ENCODE measurements at regions not wholly inside any gene's neighbourhood (a gene's known extent, or its start where the extent isn't known, plus 50 kb on each side); places are given as distances from the start of the nearest gene placed in this dataset.

GRCh38 chr11:95684170-95684569, 105.4 kb downstream of the FAM76B start:
- TF ChIP-seq, protein P1, sequence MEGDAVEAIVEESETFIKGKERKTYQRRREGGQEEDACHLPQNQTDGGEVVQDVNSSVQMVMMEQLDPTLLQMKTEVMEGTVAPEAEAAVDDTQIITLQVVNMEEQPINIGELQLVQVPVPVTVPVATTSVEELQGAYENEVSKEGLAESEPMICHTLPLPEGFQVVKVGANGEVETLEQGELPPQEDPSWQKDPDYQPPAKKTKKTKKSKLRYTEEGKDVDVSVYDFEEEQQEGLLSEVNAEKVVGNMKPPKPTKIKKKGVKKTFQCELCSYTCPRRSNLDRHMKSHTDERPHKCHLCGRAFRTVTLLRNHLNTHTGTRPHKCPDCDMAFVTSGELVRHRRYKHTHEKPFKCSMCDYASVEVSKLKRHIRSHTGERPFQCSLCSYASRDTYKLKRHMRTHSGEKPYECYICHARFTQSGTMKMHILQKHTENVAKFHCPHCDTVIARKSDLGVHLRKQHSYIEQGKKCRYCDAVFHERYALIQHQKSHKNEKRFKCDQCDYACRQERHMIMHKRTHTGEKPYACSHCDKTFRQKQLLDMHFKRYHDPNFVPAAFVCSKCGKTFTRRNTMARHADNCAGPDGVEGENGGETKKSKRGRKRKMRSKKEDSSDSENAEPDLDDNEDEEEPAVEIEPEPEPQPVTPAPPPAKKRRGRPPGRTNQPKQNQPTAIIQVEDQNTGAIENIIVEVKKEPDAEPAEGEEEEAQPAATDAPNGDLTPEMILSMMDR (IDR thresholded peaks at IDR 0.05): no peak
- no peak for TF ChIP-seq POLR2A (IDR thresholded peaks at IDR 0.05)

Data from lower leg skin (tissue), 3 donors.